ACHN (cell line): ENCODE measurements at regions not wholly inside any gene's neighbourhood (a gene's known extent, or its start where the extent isn't known, plus 50 kb on each side); places are given as distances from the start of the nearest gene placed in this dataset.
"Not testable (repeated sequence)": the region's sequence is repeated elsewhere in the genome, so short reads cannot be mapped to it uniquely, and the experiment has no call there.

ENCODE experiments used
- DNase-seq: peaks from one replicate; pipeline ENCODE4 v3.0.0-alpha.2; 2015
- in situ Hi-C: cut with HindIII; loops from 2 replicates; pipeline ENCODE4 v1.10.0; 2017; ENCODE audit warnings: low sequenced_read_pairs, low pct_ligation_motif_present, low pct_unique_long_range_greater_than_20kb

- in situ Hi-C loops: no loop called here
- DNase-seq: no peak
Observed at GRCh38 chr2:17375262-17375661, 143.0 kb downstream of the RAD51AP2 start.

- in situ Hi-C loops: no loop called here
- no peak for DNase-seq
Observed at GRCh38 chr2:17373741-17374140, 144.5 kb downstream of the RAD51AP2 start.

- no peak for DNase-seq
- in situ Hi-C loops: no loop called here
Observed at GRCh38 chr2:17373041-17373440, 145.2 kb downstream of the RAD51AP2 start.

- in situ Hi-C loops: no loop called here
- DNase-seq: no peak
Observed at GRCh38 chr2:17363846-17364245, 154.4 kb downstream of the RAD51AP2 start.

GRCh38 chr2:17362956-17363355, 155.3 kb downstream of the RAD51AP2 start:
- in situ Hi-C loops: no loop called here
- no peak for DNase-seq

GRCh38 chr2:17355608-17356329, 162.5 kb downstream of the RAD51AP2 start:
- in situ Hi-C loops: no loop called here
- peak; percentile 52 for DNase-seq

- in situ Hi-C loops: no loop called here
Observed at GRCh38 chr2:17353263-17353662, 165.0 kb downstream of the RAD51AP2 start.

GRCh38 chr2:17342692-17343091, 175.5 kb downstream of the RAD51AP2 start:
- DNase-seq, in situ Hi-C loops: not testable (repeated sequence)

More at GRCh38 chr2:17353263-17353662, 165.0 kb downstream of the RAD51AP2 start:
- DNase-seq: no peak

GRCh38 chr2:17337507-17337906, 180.7 kb downstream of the RAD51AP2 start:
- in situ Hi-C loops: no loop called here
- DNase-seq: no peak

- no peak for DNase-seq
- in situ Hi-C loops: no loop called here
Observed at GRCh38 chr2:17336458-17336857, 181.8 kb downstream of the RAD51AP2 start.

- DNase-seq: no peak
- in situ Hi-C loops: no loop called here
Observed at GRCh38 chr2:17334300-17334699, 183.9 kb downstream of the RAD51AP2 start.

- DNase-seq: no peak
- in situ Hi-C loops: no loop called here
Observed at GRCh38 chr2:17331636-17332035, 186.6 kb downstream of the RAD51AP2 start.

GRCh38 chr2:17328161-17328560, 190.1 kb downstream of the RAD51AP2 start:
- no peak for DNase-seq
- in situ Hi-C loops: no loop called here

GRCh38 chr2:17327649-17328048, 190.6 kb downstream of the RAD51AP2 start:
- in situ Hi-C loops: no loop called here

GRCh38 chr2:17326717-17327116, 191.5 kb downstream of the RAD51AP2 start:
- in situ Hi-C loops: no loop called here
- no peak for DNase-seq

More at GRCh38 chr2:17327649-17328048, 190.6 kb downstream of the RAD51AP2 start:
- DNase-seq: no peak

GRCh38 chr2:17323697-17324096, 194.5 kb downstream of the RAD51AP2 start:
- no peak for DNase-seq
- in situ Hi-C loops: no loop called here

- in situ Hi-C loops: no loop called here
- DNase-seq: no peak
Observed at GRCh38 chr2:17322461-17322860, 195.8 kb downstream of the RAD51AP2 start.

GRCh38 chr2:17319090-17319489, 199.2 kb downstream of the RAD51AP2 start:
- in situ Hi-C loops: no loop called here

GRCh38 chr2:17318013-17318412, 200.2 kb downstream of the RAD51AP2 start:
- in situ Hi-C loops: no loop called here
- DNase-seq: no peak

More at GRCh38 chr2:17319090-17319489, 199.2 kb downstream of the RAD51AP2 start:
- no peak for DNase-seq

GRCh38 chr2:17317439-17317976, 200.7 kb downstream of the RAD51AP2 start:
- in situ Hi-C loops: no loop called here
- no peak for DNase-seq
